H9 (cell line): ENCODE measurements at regions not wholly inside any gene's neighbourhood (a gene's known extent, or its start where the extent isn't known, plus 50 kb on each side); places are given as distances from the start of the nearest gene placed in this dataset.

Experiments used
- DNase-seq: peaks from one replicate; pipeline ENCODE4 v3.0.0-alpha.2; 2017
- H2AFZ ChIP-seq: one replicate; pipeline ENCODE4 v1.6.1; 2013; ENCODE audit warnings: mild to moderate bottlenecking, low read length, control low read depth, moderate library complexity
- H2AK5ac ChIP-seq: 2 replicates; pipeline ENCODE4 v1.6.1; 2013; ENCODE audit warnings: low read length, control low read depth, mixed read lengths; ENCODE audit not compliant: insufficient read length
- H2BK120ac ChIP-seq: one replicate; pipeline ENCODE4 v1.6.1; 2013; ENCODE audit warnings: low read depth, mild to moderate bottlenecking, low read length, control low read depth, inconsistent platforms; ENCODE audit not compliant: poor library complexity, severe bottlenecking
- H2BK12ac ChIP-seq: 2 replicates; pipeline ENCODE4 v1.6.1; 2013; ENCODE audit warnings: low read length, control low read depth, mixed read lengths, low read depth; ENCODE audit not compliant: insufficient read length
- H2BK15ac ChIP-seq: 2 replicates; pipeline ENCODE4 v1.6.1; 2013; ENCODE audit warnings: low read depth, low read length, control low read depth
- H2BK20ac ChIP-seq: one replicate; pipeline ENCODE4 v1.6.1; 2013; ENCODE audit warnings: low read depth, mild to moderate bottlenecking, low read length, control low read depth, inconsistent platforms; ENCODE audit not compliant: poor library complexity, severe bottlenecking
- H2BK5ac ChIP-seq: 2 replicates; pipeline ENCODE4 v1.6.1; 2013; ENCODE audit warnings: low read length, control low read depth, mixed read lengths; ENCODE audit not compliant: insufficient read length
- H3K14ac ChIP-seq: 2 replicates; pipeline ENCODE4 v1.6.1; 2013; ENCODE audit warnings: low read length, control low read depth; ENCODE audit not compliant: insufficient read depth
- H3K18ac ChIP-seq: 2 replicates; pipeline ENCODE4 v1.6.1; 2013; ENCODE audit warnings: low read depth, mild to moderate bottlenecking, mixed read lengths, low read length, control low read depth; ENCODE audit not compliant: insufficient read length
- H3K23ac ChIP-seq: 2 replicates; pipeline ENCODE4 v1.6.1; 2013; ENCODE audit warnings: low read length, control low read depth, mixed read lengths, low read depth; ENCODE audit not compliant: insufficient read length
- H3K23me2 ChIP-seq: 2 replicates; pipeline ENCODE4 v1.6.1; 2013; ENCODE audit warnings: low read depth, mild to moderate bottlenecking, mixed read lengths, low read length, control low read depth; ENCODE audit not compliant: insufficient read length, poor library complexity, severe bottlenecking
- H3K27ac ChIP-seq: 2 replicates; pipeline ENCODE4 v1.5.1; 2013; ENCODE audit warnings: low read length, control low read depth, mixed read lengths, low read depth; ENCODE audit not compliant: insufficient read length
- H3K27me3 ChIP-seq: 2 replicates; pipeline ENCODE4 v1.6.1; 2013; ENCODE audit warnings: low read length, control low read depth, inconsistent platforms; ENCODE audit not compliant: insufficient read depth
- H3K4ac ChIP-seq: 2 replicates; pipeline ENCODE4 v1.6.1; 2013; ENCODE audit warnings: low read depth, mild to moderate bottlenecking, control low read depth, inconsistent platforms, low read length, moderate library complexity
- H3K4me1 ChIP-seq: 2 replicates; pipeline ENCODE4 v1.6.1; 2013; ENCODE audit warnings: low read length, control low read depth, inconsistent platforms; ENCODE audit not compliant: insufficient read depth
- H3K4me2 ChIP-seq: 2 replicates; pipeline ENCODE4 v1.6.1; 2013; ENCODE audit warnings: low read length, control low read depth, mixed read lengths; ENCODE audit not compliant: insufficient read length, insufficient read depth
- H3K56ac ChIP-seq: 2 replicates; pipeline ENCODE4 v1.6.1; 2013; ENCODE audit warnings: low read depth, mild to moderate bottlenecking, mixed read lengths, low read length, control low read depth; ENCODE audit not compliant: insufficient read length
- H3K79me1 ChIP-seq: 2 replicates; pipeline ENCODE4 v1.6.1; 2013; ENCODE audit warnings: low read depth, mild to moderate bottlenecking, moderate library complexity, low read length, control low read depth, inconsistent platforms; ENCODE audit not compliant: insufficient read depth, poor library complexity, severe bottlenecking
- H3K79me2 ChIP-seq: 2 replicates; pipeline ENCODE4 v1.6.1; 2013; ENCODE audit warnings: low read length, control low read depth, inconsistent platforms; ENCODE audit not compliant: insufficient read depth
- H3K9ac ChIP-seq: 2 replicates; pipeline ENCODE4 v1.6.1; 2013; ENCODE audit warnings: low read length, control low read depth, mixed read lengths; ENCODE audit not compliant: insufficient read length; ENCODE audit errors: extremely low read depth
- H3K9me3 ChIP-seq: one replicate; pipeline ENCODE4 v1.6.1; 2013; ENCODE audit warnings: low read depth, low read length, inconsistent platforms; ENCODE audit not compliant: control insufficient read depth
- H3T11ph ChIP-seq: one replicate; pipeline ENCODE4 v1.6.1; 2013; ENCODE audit warnings: mild to moderate bottlenecking, low read length, control low read depth, inconsistent platforms
- H4K20me1 ChIP-seq: one replicate; pipeline ENCODE4 v1.6.1; 2013; ENCODE audit not compliant: control insufficient read depth, insufficient read length, insufficient read depth
- H4K5ac ChIP-seq: 2 replicates; pipeline ENCODE4 v1.6.1; 2013; ENCODE audit warnings: low read depth, mild to moderate bottlenecking, mixed read lengths, low read length, control low read depth; ENCODE audit not compliant: insufficient read length
- H4K8ac ChIP-seq: replicated peaks from 2 replicates; pipeline ENCODE4 v1.6.1; 2013; ENCODE audit warnings: low read length, control low read depth, mixed read lengths, low read depth; ENCODE audit not compliant: insufficient read length
- H4K91ac ChIP-seq: 2 replicates; pipeline ENCODE4 v1.6.1; 2013; ENCODE audit warnings: low read depth, mild to moderate bottlenecking, moderate library complexity, mixed read lengths, low read length, control low read depth; ENCODE audit not compliant: insufficient read length
- H3K27ac Mint-ChIP-seq, 3 experiments: 2 replicates in 2 of 3; 3 replicates in 1 of 3; pipeline ENCODE4 v1.8.0; 2020 to 2021; ENCODE audit warnings: mixed read lengths in 3 of 3, mild to moderate bottlenecking in 1 of 3, moderate library complexity in 1 of 3
- H3K27me3 Mint-ChIP-seq: 2 replicates; pipeline ENCODE4 v1.8.0; 2021; ENCODE audit warnings: low read depth, mild to moderate bottlenecking, moderate library complexity, mixed read lengths
- H3K36me3 Mint-ChIP-seq, 3 experiments: 2 replicates in 2 of 3; 3 replicates in 1 of 3; pipeline ENCODE4 v1.8.0; 2020 to 2021; ENCODE audit warnings: low read depth in 3 of 3, mixed read lengths in 3 of 3; ENCODE audit not compliant: insufficient read depth in 1 of 3
- H3K4me1 Mint-ChIP-seq, 2 experiments: 2 replicates each; pipeline ENCODE4 v1.8.0; 2020; ENCODE audit warnings: mixed read lengths in 2 of 2
- H3K4me3 Mint-ChIP-seq, 2 experiments: 2 replicates in 1 of 2; 3 replicates in 1 of 2; pipeline ENCODE4 v1.8.0; 2020 to 2021; ENCODE audit warnings: mild to moderate bottlenecking in 2 of 2, mixed read lengths in 2 of 2, moderate library complexity in 1 of 2
- H3K9me3 Mint-ChIP-seq, 2 experiments: 2 replicates in 1 of 2; 3 replicates in 1 of 2; pipeline ENCODE4 v1.8.0; 2020; ENCODE audit warnings: mild to moderate bottlenecking in 2 of 2, mixed read lengths in 2 of 2, moderate library complexity in 1 of 2
- WGBS: extraction: QIAGEN DNeasy Blood & Tissue Kit; methylation state at CpG from one replicate; pipeline ENCODE4 v1.1.7; 2013; ENCODE audit warnings: missing lambda C conversion rate, low lambda C conversion rate, mixed read lengths; ENCODE audit not compliant: insufficient read length; ENCODE audit errors: extremely low coverage; 5-methylcytosine and 5-hydroxymethylcytosine counted together
- TF ChIP-seq, protein P1 (sequence below): fragments of 200-600 bp; sonication (generic); conservative IDR thresholded peaks from 3 replicates; pipeline ENCODE4 v1.8.0; 2021; ENCODE audit warnings: antibody characterized with exemption, mild to moderate bottlenecking

DNA sequence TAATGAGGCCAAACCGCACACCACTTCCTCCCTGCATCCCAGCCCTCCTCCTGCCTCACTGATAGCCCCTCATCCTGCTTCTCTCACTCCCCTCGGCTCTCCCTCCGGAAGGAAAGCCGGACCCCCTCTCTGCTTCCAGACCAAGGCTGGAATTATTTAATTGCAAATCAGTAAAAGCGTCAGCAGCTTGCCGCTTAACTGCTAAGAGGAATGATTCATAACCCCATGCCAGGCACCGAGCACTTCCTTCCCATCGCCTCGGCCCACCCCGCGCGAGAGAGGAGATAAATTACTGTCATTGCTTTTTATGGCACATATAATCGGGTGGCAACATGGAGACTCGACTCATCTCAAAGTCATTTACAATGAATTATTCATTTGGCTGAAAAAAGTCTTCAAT, 77.3 kb downstream of the UBIAD1 start:
- peaks cover 27% of the 10 kb centered on the region in 2 experiments for H3K4me1 Mint-ChIP-seq

More for the DNA sequence above, 77.3 kb downstream of the UBIAD1 start:
- H3K79me1 ChIP-seq: no peaks in the 10 kb centered on the region
- peaks cover 2 to 4% of the 10 kb centered on the region in 2 experiments; a peak in 3 of 5 replicates for H3K9me3 Mint-ChIP-seq
- peak overlapping the region; percentile 77; the same call in 1 of the 2 replicates for H3K14ac ChIP-seq
- no peak overlapping the region for H3K23ac ChIP-seq
- H3K4me2 ChIP-seq: no peak overlapping the region
- no peak overlapping the region for H3K9ac ChIP-seq
- H2BK15ac ChIP-seq: no peak overlapping the region
- H2AK5ac ChIP-seq: no peak overlapping the region
- H3K4ac ChIP-seq: no peak overlapping the region
- no peaks in the 10 kb centered on the region for H3K9me3 ChIP-seq
- no peak overlapping the region for H4K5ac ChIP-seq
- no peak overlapping the region for H2BK5ac ChIP-seq
- no peak overlapping the region for H2BK20ac ChIP-seq
- no peak overlapping the region for H4K91ac ChIP-seq
- no peaks in the 10 kb centered on the region for H3K23me2 ChIP-seq
- no peak overlapping the region for H3K56ac ChIP-seq
- no peak overlapping the region for H2BK120ac ChIP-seq
- no peaks in the 10 kb centered on the region; the same call in 1 of the 2 replicates for H3K4me1 ChIP-seq
- no peak overlapping the region for H4K8ac ChIP-seq
- H2AFZ ChIP-seq: no peak overlapping the region
- TF ChIP-seq, protein P1, sequence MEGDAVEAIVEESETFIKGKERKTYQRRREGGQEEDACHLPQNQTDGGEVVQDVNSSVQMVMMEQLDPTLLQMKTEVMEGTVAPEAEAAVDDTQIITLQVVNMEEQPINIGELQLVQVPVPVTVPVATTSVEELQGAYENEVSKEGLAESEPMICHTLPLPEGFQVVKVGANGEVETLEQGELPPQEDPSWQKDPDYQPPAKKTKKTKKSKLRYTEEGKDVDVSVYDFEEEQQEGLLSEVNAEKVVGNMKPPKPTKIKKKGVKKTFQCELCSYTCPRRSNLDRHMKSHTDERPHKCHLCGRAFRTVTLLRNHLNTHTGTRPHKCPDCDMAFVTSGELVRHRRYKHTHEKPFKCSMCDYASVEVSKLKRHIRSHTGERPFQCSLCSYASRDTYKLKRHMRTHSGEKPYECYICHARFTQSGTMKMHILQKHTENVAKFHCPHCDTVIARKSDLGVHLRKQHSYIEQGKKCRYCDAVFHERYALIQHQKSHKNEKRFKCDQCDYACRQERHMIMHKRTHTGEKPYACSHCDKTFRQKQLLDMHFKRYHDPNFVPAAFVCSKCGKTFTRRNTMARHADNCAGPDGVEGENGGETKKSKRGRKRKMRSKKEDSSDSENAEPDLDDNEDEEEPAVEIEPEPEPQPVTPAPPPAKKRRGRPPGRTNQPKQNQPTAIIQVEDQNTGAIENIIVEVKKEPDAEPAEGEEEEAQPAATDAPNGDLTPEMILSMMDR: no peak
- no peaks in the 10 kb centered on the region for H3K79me2 ChIP-seq
- no peaks in the 10 kb centered on the region for H3K27me3 ChIP-seq
- no peak overlapping the region for H3K27ac ChIP-seq
- H3K27ac Mint-ChIP-seq: peak overlapping the region in 1 of 3 experiments; percentile 75; a peak in 1 of 7 replicates
- no peak overlapping the region for H3K18ac ChIP-seq
- H3K27me3 Mint-ChIP-seq: peaks cover 7% of the 10 kb centered on the region
- no peak overlapping the region for H2BK12ac ChIP-seq
- H3T11ph ChIP-seq: no peak overlapping the region
- H3K36me3 Mint-ChIP-seq: peaks cover 0 to 6% (median 0%) of the 10 kb centered on the region in 3 experiments; a peak in 2 of 7 replicates
- H3K4me3 Mint-ChIP-seq: no peak overlapping the region
- no peak for DNase-seq
- H4K20me1 ChIP-seq: no peaks in the 10 kb centered on the region
- no CpG with 5 or more reads among the region's 14 CpGs for WGBS
